ENCODE measurements at regions not wholly inside any gene's neighbourhood (a gene's known extent, or its start where the extent isn't known, plus 50 kb on each side); places are given as distances from the start of the nearest gene placed in this dataset.
"Not testable (repeated sequence)": the region's sequence is repeated elsewhere in the genome, so short reads cannot be mapped to it uniquely, and the experiment has no call there.

GRCh38 chr17:64728041-64728695 lies 66.1 kb upstream of the SMURF2 start:
- no peak for DNase-seq (ENCODE audit: low spot score)

GRCh38 chr17:64726025-64726424 lies 63.9 kb upstream of the SMURF2 start:
- not testable (repeated sequence) for DNase-seq (ENCODE audit: low spot score)

GRCh38 chr17:64724246-64724645 lies 62.1 kb upstream of the SMURF2 start:
- DNase-seq (ENCODE audit: low spot score), result not testable (repeated sequence)

- DNase-seq (ENCODE audit: low spot score), result no peak
Measured at GRCh38 chr17:64723781-64724180, 61.7 kb upstream of the SMURF2 start.

GRCh38 chr17:64721556-64721955 lies 59.4 kb upstream of the SMURF2 start:
- DNase-seq (ENCODE audit: low spot score), result not testable (repeated sequence)

- DNase-seq (ENCODE audit: low spot score), result not testable (repeated sequence)
Measured at GRCh38 chr17:64720253-64720652, 58.1 kb upstream of the SMURF2 start.

GRCh38 chr17:64719517-64719916 lies 57.4 kb upstream of the SMURF2 start:
- DNase-seq (ENCODE audit: low spot score), result not testable (repeated sequence)

GRCh38 chr17:64718816-64719215 lies 56.7 kb upstream of the SMURF2 start:
- DNase-seq (ENCODE audit: low spot score), result not testable (repeated sequence)

GRCh38 chr17:64718058-64718457 lies 56.0 kb upstream of the SMURF2 start:
- no peak for DNase-seq (ENCODE audit: low spot score)

GRCh38 chr17:64716496-64716895 lies 54.4 kb upstream of the SMURF2 start:
- not testable (repeated sequence) for DNase-seq (ENCODE audit: low spot score)

GRCh38 chr17:64713786-64714185 lies 51.7 kb upstream of the SMURF2 start:
- DNase-seq (ENCODE audit: low spot score), result not testable (repeated sequence)

GRCh38 chr17:64712557-64713351 lies 50.6 kb upstream of the SMURF2 start:
- not testable (repeated sequence) for DNase-seq (ENCODE audit: low spot score)

Small RNA genes lying in the stretch of these regions (small RNA-seq; reads per million reads assigned to genes)
- gene AC103810.3 (0 reads per million in 2 experiments), gene BPTFP1 (0 reads per million in 2 experiments), gene MINOS1P2 (0 reads per million in 2 experiments), gene MIR6080 (0 reads per million in 2 experiments)
